ENCODE measurements at regions not wholly inside any gene's neighbourhood (a gene's known extent, or its start where the extent isn't known, plus 50 kb on each side); places are given as distances from the start of the nearest gene placed in this dataset.

DNA sequence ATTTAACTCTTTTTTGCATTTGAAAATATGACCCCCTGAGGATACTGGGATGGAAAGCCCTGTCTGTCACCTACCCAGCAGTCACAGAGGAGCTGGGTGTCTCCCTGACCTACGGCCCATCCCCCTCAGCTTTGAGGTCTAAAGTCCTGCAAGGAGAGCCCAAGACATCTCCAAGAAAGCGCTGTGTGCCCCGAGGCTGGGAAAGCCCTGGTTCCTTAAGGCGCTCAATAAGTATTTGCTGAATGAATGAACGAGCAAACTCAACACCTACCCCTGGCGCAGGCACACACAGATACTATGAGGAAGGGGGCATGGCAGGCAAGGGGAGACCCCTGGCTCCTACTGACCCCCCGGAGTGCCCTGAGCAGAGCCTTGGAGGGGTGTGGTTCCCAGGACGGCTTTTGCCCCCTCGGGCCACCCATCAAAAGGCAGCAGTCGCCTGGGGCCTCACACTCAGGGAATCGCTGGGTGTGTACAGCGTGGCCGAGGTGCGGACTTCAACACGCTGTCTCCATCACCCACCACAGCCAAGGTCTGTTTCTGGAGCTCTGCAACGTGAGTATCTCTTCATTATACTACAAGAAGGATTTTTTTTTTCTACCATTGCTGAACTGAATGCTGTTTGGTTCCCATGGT lies 211.6 kb downstream of the ERCC6L2 start:
- no peak for DNase-seq

DNA sequence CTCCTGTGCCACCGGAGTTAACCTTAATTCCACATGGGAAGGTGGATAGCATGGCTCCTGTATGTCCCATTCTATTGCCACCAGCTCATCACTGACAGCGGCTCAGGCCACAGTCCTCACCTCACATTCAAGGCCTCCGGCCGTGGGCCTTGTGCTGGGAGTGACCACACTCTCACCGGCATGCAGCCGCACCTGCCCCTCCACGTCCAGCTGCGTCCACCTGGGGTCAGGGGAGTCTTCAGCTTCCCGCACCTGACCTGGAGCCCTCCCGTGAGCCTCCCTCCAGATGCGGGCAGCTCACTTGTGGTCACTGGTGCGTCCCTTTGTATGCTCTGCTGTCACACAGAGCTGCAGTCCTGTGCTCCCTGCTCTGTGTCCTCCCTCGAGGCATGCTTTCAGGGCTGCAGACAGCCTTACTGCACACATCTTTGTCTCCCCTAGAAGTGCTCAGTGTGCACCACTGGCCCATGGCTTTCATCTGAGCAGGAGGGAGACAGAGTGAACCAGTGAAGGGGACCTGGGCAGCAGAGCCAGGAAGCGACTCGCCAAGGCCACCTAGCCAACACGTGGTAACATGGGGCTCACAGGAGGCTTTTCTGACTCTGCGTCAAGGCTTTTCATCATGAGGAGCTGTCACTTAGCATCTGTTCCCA lies 210.1 kb downstream of the ERCC6L2 start:
- DNase-seq, result no peak

DNA sequence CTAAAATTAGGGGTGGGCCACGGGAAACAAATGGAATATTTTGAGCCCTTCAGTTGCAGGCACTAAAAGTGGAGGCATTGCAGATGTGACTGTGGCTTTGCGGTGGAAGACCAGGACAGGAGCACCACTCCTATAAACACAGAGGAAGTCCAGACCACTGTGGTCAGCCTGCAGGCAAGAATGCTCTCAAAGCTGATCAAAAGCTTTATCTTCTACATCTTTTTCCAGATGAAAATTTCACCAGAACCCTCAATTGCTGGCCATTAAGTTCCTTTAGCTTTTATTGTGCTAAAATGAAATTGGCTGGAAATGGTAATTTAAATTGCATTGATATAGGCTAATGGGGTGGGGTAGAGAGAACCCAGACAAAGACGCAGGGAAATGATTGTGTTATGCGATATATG lies 208.8 kb downstream of the ERCC6L2 start:
- no peak for DNase-seq

DNA sequence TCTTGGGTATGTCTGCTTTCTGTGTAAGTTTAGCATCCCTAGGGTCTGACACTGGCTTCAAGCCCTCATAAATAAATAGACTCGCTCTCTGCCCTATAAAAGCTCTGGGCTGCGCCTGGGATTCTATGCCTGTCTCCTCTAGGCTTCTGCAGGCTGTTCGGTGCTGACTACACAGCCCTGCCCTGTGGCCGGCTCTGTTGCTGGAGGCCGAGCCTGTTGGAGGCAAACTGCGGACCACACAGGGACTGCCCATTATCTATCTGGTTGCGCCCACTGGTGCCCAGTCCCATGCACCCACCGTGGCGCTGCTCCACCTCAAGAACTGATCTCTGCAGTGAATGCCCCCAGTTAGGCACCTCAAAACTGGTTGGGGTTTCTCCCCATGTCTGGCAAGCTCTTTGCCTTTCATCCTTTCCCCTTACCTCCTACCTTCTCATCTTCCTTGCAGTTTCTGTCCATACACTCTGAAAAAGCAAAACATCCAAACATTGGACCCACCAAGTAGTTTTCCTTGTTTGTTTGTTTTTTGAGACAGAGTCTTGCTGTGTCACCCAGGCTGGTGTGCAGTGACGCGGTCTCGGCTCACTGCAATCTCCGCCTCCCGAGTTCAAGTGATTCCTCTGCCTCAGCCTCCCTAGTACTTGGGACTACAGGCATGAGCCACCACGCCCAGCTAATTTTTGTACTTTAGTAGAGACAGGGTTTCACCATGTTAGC lies 207.2 kb downstream of the ERCC6L2 start:
- DNase-seq, result no peak

DNA sequence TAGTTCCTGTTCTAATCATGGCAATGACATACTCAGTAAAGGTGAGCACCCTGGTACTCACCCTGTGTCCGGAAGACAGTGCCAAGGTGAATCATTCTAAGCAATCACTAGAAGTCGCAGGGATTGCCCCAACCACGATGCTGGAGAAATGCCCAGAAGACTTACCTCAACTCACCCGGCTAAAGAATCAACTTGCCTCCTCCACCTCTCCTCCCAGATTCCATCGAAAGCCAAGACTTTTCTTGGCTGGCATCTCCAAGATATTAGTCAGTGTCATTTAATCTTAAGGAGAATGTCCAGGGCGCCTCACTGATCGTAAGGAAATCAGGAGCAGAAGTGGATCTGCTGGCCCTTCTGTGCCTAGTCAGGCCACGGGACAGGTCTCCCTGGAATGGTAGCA lies 204.9 kb downstream of the ERCC6L2 start:
- no peak for DNase-seq

DNA sequence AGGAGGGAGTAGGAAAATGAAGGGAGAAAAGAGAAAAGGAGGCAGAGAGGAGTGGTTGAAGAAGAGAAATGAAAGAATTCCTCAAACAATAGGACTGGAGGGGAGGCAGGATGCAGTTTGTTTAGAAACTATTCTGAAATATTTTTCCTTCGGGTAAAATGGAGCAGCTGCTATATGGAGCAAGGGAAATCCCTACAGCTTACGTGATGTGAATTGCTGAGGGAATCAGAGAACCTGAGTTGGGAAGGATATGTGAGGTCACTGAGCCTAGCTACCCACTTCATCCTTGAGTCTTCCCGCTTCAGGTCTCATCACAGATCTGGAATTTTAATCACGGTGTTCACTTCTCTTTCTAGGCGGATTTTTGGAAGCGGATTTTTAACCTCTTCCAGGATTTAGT lies 204.3 kb downstream of the ERCC6L2 start:
- no peak for DNase-seq

DNA sequence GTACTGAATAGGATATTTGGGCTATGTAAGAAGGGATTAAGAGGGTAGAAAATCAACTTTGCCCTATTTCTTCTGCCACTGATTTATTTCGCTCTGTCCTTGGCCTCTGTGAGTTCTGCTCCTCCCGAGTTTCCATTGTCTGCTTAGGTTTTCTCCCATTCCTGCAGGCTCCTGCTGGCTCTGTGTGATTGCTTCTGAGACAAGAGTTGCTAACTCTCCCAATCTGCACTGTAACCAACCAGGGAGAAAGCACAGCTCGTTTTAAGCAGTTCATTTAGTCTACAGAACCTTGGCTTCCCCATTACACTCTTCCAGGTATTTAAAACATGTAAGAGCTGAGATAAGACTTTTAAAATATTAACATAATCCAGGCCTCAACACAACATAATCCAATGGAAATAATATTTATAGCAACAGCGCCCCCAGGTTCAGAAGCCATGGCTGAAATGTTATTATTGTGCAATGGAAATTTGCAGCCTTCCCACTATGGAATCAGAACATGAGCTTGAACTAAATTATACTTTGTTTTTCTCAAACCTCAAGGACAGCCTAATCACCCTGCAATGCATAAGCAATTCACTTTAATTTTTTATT lies 203.5 kb downstream of the ERCC6L2 start:
- no peak for DNase-seq

DNA sequence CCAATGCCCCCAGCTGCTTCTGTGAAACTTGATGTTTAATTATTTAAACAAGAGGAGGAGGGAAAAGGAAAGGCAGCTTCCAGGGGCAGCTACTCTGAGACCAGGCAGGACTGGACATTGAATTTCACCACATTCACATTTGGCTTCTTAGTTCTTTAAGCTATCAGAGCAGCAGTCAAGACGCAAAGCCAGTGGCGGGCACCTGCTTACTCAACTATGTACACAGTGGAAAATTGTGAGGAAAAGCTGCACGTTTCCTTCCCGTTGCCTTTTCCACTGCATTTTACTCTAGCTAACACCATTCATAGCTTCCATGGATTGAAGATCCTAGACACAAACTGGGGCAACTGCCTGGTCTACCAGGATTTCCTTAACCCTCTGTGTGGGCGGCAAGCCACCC lies 200.3 kb downstream of the ERCC6L2 start:
- no peak for DNase-seq

DNA sequence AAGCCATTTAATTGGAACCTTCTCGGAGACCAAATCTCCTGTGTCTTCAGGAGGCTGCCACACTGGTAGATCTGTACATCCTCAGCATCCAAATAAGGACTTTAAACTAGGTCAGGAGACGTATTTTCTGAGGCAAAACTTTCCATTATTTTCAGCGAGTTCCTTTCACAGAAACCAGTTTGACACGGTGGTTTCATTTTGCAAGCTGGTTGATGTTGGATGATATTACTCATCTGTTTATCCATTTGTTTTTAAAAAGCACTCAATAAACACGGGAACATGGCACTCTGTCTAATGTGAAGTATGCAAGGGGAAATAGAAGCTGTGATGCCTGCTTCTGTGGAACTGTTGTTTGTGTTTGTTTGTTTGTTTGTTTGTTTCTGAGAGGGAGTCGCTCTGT lies 199.6 kb downstream of the ERCC6L2 start:
- DNase-seq, result no peak

DNA sequence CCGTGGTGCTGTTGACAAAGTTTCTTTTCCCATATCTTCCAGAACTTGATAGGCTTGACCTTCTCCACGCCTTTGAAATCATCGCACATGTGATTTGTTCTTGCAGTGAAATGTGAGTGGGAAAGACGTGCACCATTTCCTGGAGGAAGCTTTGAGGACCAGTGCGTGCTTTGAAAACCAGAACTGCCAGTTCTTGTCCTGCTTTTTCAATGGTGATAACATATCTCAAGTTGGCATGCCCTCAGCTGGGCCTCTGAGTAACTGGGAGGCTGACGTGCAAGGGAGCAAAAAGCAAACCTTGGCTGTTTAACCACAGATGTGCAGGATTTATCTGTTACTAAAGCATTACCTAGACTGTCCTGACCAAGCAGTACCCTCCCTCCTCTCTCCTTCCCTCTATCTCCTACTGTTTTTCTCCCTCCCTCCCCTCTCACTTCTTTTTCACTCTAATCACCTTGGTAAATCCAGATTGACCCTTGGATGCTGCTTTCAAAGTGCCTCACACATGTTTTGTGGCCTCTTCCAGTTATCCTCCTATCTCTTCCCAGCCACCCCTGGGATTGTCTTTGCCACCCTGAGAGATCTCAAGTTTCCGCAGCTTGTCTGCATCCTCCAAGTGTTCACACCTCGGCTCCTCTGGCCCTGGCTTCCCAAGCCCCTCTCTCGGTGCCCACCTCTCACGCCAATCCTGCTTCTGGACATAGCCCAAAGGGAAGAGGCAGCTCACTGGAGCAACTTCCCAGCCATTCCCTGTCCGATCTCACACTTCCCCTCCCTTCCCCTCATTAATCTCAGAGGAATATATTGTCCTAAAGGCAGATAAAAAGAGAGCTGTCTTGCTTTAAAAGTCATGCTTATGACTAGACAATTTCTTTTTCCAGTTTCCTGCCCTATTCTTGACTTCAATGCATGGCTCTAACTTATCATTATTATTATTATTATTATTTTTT lies 198.3 kb downstream of the ERCC6L2 start:
- DNase-seq, result no peak

DNA sequence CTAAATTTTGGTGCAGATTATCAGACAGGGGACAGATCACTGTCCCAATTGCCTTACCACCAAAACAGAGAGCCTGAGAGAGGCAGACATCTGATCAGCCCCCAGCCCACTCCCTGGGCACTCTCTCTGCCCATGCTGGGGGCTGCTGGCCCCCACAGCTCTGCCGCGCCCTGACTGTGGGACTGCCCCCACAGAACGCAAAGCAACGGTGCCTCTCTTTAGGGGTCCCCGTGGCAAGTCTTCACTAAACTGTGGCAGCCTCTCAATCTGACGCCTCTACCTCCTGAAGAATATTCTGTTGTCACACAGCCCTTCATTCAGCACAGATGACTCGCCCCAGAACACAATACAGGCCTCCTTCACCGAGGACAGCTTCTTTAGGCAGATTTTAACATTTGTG lies 197.4 kb downstream of the ERCC6L2 start:
- DNase-seq, result no peak

DNA sequence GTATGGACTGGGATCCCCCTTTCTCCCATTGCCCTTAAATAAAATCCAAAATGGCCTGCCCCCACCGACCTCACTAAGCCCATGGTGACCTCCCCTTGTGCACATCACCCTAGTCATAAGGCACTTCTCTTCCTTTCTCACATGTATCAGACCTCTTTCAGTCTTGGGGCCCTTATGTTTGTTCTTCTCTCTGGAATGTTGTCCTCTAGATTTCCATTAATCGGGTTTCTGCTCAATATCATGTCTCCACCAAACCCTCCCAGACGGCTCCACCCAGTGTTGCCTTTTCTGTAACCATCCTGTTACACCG lies 196.3 kb downstream of the ERCC6L2 start:
- DNase-seq, result no peak

DNA sequence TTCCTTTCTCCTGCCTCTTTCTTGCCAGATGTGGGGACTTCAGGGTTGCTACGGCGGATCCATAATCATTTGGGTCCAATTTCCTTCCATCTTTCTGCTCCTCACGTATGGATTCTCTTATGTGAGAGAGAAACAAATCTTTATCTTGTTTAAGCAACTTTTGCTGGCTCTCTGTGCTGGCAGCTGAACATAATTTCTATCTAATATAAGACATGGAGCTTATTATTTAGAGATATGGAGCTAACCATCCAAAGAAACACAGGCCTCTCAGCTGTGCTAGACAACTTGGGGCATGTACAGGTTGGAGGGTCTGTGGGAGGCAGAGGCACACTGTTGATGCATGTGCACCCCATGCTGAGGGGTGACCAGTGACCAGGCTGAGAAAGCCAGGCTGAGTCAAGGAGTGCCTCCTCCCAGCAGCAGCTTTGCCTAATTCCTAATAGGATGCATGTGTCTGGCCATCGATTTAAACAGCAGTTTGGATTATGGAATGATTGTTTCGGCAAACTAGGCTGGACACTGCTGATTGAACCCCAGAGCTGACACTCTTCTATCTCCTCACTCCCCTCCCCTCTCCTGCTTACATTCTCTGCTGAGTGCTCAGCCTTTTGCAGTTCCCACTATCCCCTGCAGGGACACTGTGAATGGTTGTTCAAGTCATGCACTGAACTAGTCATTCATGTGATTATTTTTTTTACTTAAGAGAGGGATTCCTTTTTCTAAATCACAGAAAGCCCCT lies 195.8 kb downstream of the ERCC6L2 start:
- peak in 1 of 2 donors; percentile 10 for DNase-seq

DNA sequence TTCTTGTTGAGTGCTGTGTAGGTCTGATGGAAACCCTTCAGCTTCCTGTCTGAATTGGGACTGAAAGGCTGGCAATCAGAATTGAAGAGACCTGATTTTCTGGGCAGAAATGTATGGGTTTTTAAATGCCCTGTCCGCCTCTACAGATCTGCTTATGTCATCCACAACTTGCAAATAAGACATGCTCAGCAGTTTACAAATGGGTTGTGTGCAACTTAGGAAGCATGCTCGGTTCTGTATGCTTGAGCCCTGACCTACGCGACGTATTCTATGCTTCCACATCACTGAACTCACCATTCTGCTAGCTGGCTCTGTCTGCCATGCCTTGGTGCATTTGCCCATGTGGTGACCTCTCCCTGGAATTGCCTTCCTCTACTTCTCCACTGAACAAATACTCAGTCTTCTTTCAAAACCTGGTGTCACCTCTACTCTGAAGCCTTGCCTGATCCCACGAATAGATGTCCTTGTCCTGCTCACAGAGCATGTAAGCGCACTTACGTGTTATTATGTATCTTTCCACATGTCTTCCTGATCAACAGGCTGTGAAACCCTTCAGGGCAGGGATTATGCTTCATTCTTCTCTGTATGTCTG lies 194.2 kb downstream of the ERCC6L2 start:
- DNase-seq, result no peak

DNA sequence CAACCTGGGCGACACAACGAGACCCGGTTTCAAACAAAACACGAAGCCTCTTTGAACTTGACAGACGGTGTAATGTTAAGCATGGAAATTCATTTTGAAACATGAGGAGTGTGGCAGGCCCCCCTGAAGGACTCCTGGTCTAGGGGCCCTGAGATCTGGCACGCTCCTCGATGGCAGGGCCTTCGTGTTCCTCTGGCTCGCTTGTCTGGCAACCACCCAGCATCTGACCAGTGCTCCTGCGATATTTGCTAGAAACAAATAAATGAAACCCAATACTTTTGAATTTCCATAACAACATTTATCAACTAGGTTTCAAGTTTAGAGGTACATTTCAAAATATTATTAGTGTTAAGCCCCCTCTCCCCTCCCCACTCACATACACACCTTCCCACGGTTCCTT lies 193.0 kb downstream of the ERCC6L2 start:
- no peak for DNase-seq

DNA sequence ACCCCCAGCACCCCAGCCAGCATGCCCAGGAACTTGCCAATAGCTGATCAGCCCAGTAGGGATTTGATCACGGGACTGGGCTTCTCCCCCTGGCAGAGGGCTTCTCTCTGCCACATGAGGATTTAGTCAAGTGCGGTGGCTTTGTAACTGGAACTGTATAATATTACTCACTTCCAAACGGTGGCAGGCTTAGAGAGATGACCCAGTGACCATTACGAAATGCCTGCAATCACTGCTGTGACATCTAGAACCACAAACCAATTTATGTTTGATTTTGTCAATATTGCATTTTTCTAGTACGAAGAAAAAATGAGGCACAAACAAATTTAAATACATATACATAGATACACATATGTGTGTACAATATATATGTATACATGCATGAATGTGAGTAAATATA lies 192.1 kb downstream of the ERCC6L2 start:
- DNase-seq, result no peak

DNA sequence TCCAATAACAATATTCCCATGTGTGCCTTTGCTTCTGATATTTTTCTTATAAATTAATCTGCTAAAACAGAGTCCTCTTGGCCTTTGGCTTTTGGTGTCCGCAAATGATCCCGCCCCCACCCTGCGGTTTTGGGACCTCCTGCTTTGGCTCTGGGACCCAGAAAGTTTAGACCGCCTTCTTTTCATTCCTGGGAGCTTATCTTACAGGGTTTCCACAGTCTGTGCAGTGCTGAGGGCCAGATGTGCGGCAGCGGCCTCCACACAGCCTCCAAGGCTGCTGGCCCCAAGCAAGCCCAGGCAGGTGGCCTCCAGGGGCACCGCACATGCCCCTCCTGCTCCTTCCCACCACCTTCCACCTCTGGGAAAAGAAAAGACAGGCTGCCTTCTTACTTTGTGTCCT lies 191.5 kb downstream of the ERCC6L2 start:
- DNase-seq, result no peak

DNA sequence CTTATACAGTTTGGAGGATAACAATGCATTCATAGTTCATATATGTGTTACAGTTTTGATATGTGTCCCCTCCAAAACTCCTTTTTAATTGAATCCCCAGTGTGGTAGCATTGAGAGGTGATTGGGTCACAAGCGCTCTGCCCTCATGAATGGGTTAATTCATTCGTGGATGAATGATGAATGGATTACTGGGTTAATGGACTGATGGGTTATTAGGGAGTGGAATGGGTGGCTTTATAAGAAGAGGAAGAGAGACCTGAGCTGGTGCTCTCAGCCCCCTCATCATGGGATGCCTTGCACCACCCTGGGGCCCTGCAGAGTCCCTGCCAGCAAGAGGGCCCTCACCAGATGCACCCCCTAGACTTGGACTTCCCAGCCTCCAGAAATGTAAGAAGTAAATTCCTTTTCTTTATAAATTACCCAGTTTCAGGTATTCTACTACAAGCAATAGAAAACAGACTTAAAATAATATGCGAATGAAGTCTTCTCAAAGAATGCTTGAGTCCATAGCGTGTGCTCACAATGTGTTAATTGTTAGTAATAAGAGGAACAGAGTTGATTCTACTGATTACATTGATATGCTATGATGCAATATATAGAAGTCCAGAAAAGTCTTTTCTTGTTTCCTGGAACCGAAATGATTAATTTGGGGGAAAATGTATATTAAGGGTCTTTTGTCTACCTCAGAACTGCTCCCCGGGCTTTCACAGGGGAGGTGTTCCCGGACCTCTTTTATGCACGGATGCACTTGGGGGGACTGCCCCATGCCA lies 190.2 kb downstream of the ERCC6L2 start:
- DNase-seq, result no peak

DNA sequence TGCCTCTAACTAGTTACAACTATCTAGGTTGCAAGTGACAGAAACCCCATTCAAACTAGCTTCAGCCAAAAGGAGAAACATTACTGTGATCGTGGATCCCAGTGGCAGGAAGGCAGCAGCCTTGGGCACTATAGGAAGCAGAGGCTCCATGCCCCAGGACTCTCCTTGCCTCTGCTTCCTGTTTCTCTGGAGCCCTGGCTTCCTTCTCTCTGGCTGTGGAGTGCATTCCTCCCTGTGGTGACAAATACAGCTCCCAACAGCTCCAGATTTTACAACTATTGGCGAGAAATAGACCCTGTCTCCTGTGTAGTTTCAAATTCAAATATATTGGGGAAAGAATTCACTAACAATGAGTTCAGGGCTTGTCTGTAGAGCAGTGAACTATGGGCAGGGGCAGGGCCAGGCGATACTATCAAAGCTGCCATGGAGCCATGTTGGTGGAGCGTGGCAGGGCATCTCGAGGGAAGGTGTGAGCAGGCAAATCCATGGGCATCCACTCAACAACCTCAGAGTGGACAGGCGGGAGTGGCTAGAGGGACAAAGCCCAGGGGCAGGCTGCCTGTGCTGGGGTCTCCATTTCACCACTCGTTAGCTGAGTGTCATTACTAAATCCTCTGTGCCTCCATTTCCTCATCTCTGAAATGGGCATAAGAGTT lies 189.5 kb downstream of the ERCC6L2 start:
- DNase-seq, result no peak

DNA sequence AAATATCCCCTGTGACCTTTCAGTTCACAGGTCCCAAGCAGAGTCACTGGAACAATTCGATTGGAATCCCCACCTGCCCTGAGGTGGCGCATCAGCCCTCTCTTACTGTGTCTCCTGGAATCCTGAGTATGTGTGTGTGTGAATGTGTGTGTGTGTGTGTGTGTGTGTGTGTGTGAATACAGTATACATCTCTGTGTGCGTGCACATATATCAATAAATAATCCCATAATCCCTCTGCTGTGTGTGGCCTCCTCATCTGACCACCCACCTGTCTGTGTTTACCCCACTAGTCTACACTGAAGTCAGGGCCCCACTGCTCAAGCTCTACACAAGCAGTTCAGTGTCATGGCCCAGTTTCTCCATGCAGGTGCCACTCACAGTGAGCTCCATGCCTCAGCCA lies 187.4 kb downstream of the ERCC6L2 start:
- DNase-seq, result no peak

DNA sequence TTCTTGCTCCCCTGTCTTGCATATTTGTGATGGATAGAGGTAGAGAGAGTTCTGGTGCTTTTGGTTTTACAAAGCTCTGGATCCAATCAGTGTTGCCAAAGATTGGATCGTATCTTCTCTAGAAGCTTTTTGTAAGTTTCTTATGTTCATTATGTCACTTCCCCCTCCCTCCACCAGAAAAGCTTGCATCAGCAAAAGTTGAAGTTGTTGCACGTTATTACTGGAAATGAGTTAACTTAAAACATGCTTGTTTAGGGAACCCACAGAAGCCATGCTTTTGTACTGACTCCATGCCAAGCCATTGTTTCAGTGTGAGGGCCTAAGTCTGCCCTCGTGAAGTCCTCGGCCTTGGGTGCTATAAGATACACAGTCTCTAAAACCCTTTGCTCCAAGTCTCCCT lies 186.5 kb downstream of the ERCC6L2 start:
- DNase-seq, result no peak

All from CD4-positive, alpha-beta T cell treated with Interleukin-1 beta for 1 hour (primary cell).